NCI-H2227 (cell line): ENCODE measurements at regions not wholly inside any gene's neighbourhood (a gene's known extent, or its start where the extent isn't known, plus 50 kb on each side); places are given as distances from the start of the nearest gene placed in this dataset.
"Not testable (repeated sequence)": the region's sequence is repeated elsewhere in the genome, so short reads cannot be mapped to it uniquely, and the experiment has no call there.

ENCODE experiments used
- DNase-seq: peaks from one replicate; lab custom pipeline; 2025; ENCODE audit not compliant: unreplicated experiment; lab: John Stamatoyannopoulos, UW

DNA sequence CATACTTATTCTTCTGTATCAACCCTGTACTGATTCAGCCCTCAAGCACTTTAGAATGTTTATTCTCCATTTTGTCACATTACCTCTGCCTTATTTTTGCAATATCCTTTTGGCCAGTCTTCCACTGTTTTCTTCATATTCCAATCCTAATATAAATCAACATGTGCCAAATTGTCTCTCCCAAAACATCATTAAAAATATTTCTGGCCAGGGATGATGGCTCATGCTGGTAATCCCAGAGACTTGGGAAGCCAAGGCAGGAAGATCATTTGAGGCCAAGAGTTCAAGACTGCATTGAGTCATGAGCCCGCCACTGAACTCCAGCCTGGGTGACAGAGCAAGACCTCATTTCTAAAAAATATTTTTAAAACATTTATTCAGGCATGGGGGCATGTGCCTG, 641.4 kb upstream of the CBLB start:
- DNase-seq, result no peak

DNA sequence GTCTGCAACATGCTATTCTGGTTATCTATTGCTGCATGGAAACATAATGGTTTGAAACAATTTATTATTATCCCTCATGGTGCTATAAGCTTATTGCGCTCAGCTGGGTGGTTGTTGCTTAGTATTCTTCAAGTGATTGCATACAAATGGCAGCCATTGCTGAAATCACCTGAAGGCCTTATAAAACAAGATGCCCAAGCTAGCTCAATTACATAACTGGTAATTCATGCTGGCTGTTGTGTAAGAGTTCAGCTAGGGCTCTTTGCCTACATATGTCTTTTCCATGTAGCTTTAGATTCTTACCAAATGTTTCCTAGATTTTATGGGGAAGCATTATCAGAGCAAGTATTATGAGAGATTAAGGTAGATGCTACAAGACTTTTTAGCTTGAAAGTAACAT, 644.0 kb upstream of the CBLB start:
- no peak for DNase-seq

DNA sequence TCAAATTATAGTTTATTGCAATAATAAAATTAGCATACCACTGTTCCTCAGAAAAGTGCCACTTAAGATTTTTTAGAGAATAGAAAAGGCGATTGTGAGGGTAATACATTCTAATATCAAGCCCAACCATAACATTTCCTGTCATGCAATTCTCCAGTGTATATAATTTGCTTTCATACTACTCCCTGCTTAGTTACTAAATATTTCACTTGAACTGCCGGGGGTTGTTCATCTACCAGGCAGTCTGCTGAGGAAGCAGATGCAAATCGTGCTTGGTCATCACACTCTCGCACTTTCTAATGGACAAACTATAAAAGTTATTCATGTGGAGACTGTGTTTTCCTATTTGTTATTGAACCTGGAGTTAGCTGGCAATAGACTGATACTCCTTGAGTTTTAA, 645.6 kb upstream of the CBLB start:
- no peak for DNase-seq

DNA sequence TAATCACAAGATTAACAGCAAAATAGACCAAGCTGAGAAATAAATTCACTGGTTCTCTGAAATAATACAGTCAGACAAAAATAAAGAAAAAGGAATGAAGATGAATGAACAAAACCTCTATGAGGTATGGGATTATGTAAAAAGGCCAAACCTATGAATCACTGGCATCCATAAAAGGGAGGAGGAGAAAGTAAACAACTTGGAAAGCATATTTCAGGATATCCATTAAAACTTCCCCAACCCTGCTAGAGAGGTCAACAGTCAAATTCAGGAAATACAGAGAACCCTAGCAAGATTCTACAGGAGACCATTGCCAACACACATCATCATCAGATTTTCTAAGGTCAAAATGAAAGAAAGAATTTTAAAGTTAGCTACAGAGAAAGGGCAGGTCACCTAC, 649.7 kb upstream of the CBLB start:
- no peak for DNase-seq

DNA sequence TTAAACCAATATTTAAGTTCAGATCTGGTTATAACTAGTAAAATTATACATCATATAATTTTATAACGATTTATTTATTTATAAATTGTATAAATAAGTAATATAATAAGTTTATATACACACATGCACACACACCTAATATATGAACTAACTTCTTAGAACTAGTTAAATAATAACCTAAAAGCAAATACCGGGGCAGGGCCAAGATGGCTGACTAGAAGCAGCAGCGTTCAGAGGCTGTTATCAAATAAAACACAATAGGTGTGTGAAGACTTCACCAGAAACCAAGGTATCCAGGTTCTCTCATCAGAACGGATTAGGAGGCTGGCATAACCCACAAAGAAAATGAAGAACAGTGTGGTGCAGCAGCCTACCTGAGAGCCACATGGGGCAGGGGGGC, 653.6 kb upstream of the CBLB start:
- no peak for DNase-seq

DNA sequence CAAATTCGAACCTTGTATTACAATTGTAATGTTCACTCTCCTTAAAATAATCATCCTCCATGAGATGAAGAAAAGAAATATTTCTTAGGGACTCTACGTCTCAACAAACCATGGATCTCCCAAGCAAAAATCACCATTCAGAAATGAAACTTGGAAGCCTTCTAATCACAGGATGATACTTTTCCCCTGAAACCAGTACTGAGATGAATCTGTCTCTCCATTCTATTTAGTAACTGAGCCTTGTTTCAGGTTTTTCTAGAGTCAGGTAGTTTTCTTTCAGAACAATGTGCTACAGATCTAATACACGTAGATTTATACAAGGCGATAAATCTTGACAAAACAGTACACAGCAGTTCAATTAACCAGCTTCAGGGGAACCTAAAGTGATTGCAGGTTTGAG, 660.1 kb upstream of the CBLB start:
- no peak for DNase-seq

DNA sequence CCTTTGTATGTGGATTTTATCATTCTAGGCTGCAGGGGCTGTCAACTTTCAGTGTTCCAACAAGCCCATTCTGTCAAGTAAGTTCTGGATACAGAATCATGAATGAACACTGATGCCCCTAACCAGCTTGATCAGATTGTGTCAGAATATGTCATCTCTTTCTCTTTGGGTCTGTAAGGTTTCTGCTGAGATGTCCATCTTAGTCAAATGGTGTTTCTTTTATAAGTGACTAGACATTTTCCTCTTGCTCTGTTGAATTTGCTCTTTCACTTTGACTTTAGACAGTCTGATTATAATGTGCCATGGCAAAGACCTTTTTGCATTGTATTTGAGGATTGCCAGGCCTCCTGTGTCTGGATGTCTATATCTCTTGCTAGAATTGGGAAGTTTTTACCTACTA, 660.9 kb upstream of the CBLB start:
- DNase-seq, result no peak

DNA sequence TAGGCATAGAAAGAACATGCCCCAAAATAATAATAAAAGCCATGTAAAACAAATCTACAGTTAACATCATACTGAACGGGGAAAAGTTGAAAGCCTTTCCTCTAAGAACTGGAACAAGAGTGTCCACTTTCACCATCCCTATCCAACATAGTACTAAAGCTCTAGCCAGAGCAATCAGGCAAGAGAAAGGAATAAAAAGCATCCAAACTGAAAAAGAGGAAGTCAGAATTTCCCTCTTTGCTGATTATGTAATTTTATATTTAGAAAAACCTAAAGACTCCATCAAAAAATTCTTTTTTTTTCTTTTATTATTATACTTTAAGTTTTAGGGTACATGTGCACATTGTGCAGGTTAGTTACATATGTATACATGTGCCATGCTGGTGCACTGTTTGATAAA, 661.6 kb upstream of the CBLB start:
- no peak for DNase-seq

DNA sequence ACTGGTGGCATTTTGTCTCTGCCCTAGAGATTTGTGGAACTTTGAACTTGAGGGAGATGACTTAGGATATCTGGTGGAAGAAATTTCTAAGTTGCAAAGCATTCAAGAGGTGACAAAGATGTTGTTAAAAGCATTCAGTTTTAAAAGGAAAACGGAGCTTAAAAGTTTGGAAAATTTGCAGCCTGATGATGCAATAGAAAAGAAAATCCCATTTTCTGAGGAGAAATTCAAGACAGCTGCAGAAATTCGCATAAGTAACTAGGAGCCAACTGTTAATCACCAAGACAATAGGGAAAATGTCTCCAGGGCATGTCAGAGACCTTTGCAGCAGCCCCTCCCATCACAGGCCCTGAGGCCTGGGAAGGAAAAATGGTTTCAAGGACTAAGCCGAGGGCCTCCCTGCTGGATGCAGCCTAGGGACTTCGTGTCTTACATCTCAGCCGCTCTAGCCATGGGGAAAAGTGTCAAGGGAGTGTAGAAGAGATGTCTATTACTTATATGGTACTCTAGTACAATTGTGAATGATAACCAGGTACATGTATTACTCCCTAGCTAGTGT, 663.0 kb upstream of the CBLB start:
- DNase-seq, result not testable (repeated sequence)

DNA sequence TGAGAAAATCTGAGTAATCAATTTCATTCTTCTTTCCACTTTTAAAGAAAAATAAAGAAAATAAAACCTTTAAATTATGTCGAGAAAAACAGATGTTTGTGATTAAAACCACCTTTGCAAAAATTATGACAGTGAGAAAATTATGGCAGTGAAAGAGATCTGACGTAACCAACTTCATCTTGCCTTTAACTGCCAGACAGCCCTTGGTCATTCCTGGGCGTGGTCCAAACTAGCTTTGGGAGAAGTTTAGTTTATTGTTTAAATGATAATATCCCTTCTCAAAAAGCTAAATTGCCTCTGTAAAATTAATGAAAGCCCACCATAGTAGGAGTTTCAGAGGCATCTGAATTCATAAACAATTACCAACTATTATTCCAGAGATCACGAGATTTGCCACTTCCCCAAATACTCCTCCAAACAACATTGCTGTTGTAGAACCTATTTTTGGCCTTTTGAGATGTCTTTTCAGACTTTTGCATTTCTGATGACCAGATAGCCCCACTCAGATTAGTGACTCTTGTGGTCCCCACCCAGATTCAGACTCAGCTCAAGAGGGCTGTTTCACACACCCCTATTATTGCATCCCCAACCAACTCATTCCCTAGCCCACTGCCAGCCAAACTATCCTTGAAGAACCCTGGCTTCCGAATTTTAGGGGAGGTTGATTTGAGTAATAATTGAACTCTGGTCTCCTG, 664.4 kb upstream of the CBLB start:
- no peak for DNase-seq

DNA sequence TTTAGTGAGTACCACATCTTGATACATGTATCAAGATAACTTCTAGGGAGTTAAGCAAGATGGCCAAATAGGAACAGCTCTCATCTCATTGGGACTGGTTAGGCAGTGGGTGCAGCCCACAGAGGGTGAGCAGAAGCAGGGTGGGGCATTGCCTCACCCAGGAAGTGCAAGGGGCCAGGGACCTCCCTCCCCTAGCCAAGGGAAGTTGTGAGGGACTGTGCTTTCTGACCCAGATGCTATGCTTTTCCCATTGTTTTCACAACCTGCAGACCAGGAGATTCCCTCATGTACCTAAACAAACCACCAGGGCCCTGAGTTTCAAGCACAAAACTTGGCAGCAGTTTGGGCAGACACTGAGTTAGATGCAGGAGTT, 665.0 kb upstream of the CBLB start:
- no peak for DNase-seq

DNA sequence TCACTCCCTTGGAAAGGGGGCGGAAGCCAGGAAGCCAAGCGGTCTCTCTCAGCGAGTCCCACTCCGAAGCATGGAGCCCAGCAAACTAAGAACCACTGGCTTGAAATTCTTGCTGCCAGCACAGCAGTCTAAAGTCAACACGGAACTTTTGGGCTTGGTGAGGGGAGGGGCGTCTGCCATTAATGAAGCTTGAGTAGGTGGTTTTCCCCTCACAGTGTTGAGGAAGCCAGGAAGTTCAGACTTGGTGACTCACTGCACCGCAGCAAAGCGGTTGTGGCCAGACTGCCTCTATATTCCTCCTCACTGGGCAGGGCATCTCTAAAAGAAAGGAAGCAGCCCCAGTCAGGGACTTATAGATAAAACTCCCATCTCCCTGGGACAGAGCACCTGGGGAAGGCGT, 665.4 kb upstream of the CBLB start:
- DNase-seq, result no peak

DNA sequence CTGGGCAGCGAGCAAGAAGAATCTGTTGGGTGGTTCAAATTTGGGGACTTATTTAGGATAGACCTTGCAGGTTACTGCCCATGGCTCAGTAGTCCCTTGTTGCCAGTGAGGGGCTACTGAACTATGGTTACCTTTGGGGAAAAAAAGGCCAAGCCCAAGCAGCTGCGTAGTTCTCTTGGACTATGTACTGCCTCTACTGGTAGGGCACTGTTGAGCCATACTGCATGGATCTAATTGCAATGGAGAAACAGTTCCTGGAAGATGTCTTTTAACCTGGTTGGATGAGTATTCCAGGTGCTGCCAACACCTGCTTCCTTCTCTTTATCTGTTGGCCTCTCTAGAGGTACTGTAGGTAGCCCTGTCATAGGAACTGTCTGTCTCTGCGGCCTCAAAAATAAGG, 671.9 kb upstream of the CBLB start:
- DNase-seq, result no peak

DNA sequence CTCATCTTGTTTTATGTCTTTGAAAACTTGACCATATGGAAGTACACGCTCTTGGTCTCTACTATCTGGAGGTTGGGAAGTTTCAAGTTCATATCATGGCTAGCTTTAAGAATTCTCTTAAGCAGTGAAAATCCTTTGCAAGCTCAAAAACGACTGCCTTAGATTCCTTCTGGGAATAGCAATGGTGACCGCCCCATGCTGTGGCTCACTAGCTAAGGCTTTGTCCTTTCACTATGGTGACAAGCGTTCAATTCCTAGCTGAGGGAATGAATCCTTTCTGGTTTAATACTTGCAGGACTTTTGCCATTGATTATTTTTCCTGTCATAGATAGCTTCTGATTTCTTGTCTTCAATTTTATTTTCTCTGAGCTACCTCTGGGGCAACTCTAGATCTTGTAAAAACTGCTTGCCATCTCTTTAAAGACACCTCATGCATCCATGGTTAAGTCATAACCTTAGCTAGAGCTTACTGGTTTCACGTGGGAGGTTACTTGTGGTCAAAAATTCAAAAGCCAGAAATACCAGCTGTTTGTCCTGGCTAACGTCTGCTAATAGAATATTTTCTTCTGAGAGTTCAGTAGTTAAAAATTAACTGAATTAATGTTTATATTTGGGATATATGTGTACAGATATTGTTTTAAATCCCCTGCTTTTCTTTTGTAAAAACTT, 673.4 kb upstream of the CBLB start:
- DNase-seq, result no peak

DNA sequence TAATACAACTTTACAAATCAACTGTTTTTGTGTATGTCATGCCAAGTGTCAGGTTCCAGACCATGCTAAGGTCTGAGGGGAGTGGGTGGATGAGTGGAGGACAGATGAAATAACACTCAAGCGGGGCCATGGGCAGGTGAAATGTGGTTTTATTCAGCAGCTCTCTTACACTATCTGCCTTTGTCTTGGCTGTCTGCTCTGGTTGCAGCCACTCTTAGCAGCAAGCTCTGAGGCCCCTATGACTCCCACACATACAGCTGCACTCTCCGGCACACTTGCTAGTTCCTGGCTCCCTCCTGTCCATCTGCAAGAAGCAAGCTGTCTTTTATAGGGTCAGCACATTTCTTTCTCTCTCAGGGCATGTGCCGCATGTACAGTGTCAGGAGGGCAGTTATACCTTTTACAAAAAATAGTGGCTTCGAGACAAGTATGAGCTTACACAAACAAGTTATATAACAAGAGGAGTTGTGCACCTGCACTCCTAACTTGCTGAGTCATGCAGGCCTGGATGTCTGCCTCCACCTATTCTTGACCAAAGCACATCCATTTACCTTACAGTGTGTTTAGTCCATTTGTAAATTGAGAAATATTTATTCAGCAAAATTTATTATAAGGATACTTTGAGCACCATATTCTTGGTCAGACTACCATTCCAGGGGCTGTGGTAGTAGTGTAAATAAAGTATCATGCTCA, 683.7 kb upstream of the CBLB start:
- DNase-seq, result no peak

DNA sequence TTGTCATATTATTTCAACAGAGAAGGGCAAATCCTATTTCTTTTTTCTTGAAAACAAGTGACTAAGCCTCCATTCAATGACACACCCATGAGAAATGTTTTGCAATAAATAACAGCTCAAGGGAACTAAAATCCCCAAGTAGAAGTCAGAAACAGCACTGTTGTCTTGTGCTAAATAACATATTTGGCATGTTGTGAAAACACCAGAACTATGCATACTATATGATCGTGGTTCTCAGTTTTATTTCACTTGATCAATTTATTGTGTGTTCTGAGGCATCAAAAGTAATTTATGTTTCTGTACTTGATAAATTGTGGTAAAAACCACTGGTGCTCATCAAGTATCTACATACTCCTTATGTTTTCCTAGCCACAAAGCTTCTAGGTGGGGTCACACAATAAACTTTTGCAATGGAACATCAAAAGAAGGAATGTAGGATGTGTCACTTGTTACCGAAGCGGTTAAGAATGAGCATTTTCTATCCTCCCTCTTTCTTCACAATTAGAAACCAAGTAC, 691.7 kb upstream of the CBLB start:
- no peak for DNase-seq

DNA sequence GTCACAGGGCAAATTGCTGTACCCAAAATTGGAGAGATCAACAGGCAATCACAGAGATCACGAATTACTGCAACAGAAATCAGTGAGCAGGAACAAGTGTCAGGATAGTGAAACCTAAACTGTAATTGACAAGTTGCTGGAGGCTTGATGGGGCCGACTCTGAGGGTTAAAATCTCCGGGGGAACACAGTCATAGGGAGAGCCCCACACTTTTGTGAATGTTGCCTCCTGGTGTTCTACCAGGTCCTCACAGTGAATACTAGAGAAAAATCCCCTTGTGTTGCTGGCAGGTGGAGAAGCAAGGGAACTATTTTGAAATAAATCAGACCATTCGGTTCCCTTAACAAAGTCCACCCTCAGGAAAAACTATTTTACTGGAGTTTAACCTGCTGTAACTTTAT, 697.5 kb upstream of the CBLB start:
- DNase-seq, result no peak

DNA sequence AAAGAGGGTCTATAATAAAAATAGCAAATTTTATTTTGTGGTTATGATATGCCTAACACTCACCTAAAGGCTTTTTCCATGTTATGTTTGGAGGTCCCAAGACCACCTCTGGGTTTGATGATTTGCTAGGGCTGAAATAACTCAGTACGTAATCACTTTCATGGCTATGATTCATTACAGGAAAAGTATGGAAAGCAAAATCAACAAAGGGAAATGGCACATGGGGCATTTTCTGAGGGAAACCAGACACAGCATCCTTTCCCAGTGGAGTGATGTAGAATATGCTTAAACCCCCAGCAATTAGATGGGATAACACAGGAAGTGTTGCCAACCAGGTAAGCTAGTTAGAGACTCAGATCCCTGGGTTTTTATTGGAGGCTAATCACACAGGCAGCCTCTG, 701.6 kb upstream of the CBLB start:
- no peak for DNase-seq

DNA sequence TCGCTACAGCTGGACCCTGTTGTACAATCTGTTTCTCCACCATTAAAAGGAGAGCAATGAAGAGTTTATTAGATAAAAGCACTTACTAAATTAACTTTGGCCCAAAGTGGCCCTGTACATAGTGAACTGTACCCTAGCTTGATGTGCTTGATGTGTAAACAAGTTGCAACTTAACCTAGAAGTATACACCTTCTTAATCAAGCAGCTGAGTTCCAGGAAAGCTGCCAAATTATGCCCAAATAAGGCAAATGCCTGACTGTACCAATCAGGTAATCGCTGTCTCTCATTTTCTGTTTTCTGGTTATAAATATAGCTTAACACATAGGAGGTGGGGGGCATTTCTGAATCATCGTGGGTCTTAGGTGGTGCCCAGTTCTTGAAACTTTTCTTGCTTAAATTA, 704.8 kb upstream of the CBLB start:
- DNase-seq, result no peak

DNA sequence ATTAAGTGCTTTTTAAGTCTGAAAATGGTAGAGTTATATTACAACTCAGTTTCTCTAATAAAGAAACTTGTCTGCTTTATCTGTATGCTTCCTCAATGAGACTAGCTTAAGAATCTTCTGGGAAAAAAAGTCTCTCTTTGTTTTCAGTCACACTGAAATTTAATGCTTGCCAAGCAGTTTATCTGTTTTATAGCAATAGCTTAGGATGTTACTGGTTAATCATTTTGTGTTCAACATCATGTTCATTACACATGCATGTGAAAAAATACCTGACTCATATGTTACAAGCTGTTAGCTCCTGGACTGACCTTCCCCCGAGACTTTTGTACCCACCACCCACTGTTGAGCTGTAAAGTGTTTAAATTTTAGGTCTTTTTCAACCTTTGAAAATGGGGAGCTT, 706.2 kb upstream of the CBLB start:
- DNase-seq, result no peak

DNA sequence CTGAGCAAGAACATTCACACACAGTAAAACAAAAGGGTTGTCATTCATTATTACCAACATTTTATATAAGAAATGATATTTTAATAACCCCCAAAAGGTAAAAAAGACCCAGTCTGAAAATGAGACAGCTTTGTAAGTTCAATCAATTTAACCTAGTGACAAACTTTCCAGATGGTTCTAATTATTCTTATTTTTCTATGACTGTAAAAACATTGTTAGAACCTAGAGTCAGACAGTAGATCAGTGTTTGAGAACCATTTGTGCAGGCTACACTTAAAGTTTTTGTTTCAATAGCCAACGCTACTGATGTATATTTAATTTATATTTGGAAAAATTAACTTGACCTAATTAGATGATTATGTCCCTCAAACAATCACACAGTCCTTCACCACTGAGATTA, 708.4 kb upstream of the CBLB start:
- no peak for DNase-seq

DNA sequence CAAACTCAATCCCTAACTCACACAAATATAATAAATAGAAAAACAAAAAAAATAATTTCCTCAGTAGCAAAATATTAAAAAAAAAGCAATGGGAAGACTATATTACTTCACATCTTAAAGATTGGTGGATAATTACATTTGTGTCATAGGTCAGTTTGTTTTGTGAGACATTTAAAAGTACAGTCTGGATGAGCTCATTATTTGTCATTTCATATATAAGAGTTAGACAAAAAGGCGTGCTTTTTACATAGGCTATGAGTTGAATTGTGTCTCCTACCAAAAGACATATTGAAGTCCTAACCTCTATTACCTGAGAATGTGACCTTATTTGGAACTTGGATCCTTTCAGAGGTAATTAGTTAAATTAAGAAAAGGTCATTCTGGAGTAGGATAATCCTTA, 710.1 kb upstream of the CBLB start:
- DNase-seq, result no peak
